ENCODE measurements at regions not wholly inside any gene's neighbourhood (a gene's known extent, or its start where the extent isn't known, plus 50 kb on each side); places are given as distances from the start of the nearest gene placed in this dataset.

- TF ChIP-seq MAX (IDR thresholded peaks at IDR 0.05) (no peak), CTCF (IDR thresholded peaks at IDR 0.05; ENCODE audit: control extremely low read depth in 1 of 3, insufficient read depth in 1 of 3, low read depth in 1 of 3, low read length in 3 of 3) (no peak), BRCA1 (IDR thresholded peaks at IDR 0.05; ENCODE audit: low read depth, low read length) (no peak), RAD21 (IDR thresholded peaks at IDR 0.05 in 1 of 2, conservative IDR thresholded peaks at IDR 0.05 in 1 of 2; ENCODE audit: low read depth in 2 of 2, low read length in 2 of 2) (no peak), CBX8 (IDR thresholded peaks at IDR 0.05; ENCODE audit: borderline replicate concordance, low read depth, low read length) (no peak), CREB1 (IDR thresholded peaks at IDR 0.05) (no peak), POLR2AphosphoS5 (IDR thresholded peaks at IDR 0.05; ENCODE audit: low read depth, low read length) (no peak)
These were observed 194.4 kb downstream of the BTBD3 start for GRCh38 chr20:12112089-12112474.

Data from H1 (cell line).